H9 (cell line): ENCODE measurements at regions not wholly inside any gene's neighbourhood (a gene's known extent, or its start where the extent isn't known, plus 50 kb on each side); places are given as distances from the start of the nearest gene placed in this dataset.

Source experiments
- DNase-seq: peaks from one replicate; pipeline ENCODE4 v3.0.0-alpha.2; 2017
- H2AFZ ChIP-seq: one replicate; pipeline ENCODE4 v1.6.1; 2013; ENCODE audit warnings: mild to moderate bottlenecking, low read length, control low read depth, moderate library complexity
- H2AK5ac ChIP-seq: 2 replicates; pipeline ENCODE4 v1.6.1; 2013; ENCODE audit warnings: low read length, control low read depth, mixed read lengths; ENCODE audit not compliant: insufficient read length
- H2BK120ac ChIP-seq: one replicate; pipeline ENCODE4 v1.6.1; 2013; ENCODE audit warnings: low read depth, mild to moderate bottlenecking, low read length, control low read depth, inconsistent platforms; ENCODE audit not compliant: poor library complexity, severe bottlenecking
- H2BK12ac ChIP-seq: 2 replicates; pipeline ENCODE4 v1.6.1; 2013; ENCODE audit warnings: low read length, control low read depth, mixed read lengths, low read depth; ENCODE audit not compliant: insufficient read length
- H2BK15ac ChIP-seq: 2 replicates; pipeline ENCODE4 v1.6.1; 2013; ENCODE audit warnings: low read depth, low read length, control low read depth
- H2BK20ac ChIP-seq: one replicate; pipeline ENCODE4 v1.6.1; 2013; ENCODE audit warnings: low read depth, mild to moderate bottlenecking, low read length, control low read depth, inconsistent platforms; ENCODE audit not compliant: poor library complexity, severe bottlenecking
- H2BK5ac ChIP-seq: 2 replicates; pipeline ENCODE4 v1.6.1; 2013; ENCODE audit warnings: low read length, control low read depth, mixed read lengths; ENCODE audit not compliant: insufficient read length
- H3K14ac ChIP-seq: 2 replicates; pipeline ENCODE4 v1.6.1; 2013; ENCODE audit warnings: low read length, control low read depth; ENCODE audit not compliant: insufficient read depth
- H3K18ac ChIP-seq: 2 replicates; pipeline ENCODE4 v1.6.1; 2013; ENCODE audit warnings: low read depth, mild to moderate bottlenecking, mixed read lengths, low read length, control low read depth; ENCODE audit not compliant: insufficient read length
- H3K23ac ChIP-seq: 2 replicates; pipeline ENCODE4 v1.6.1; 2013; ENCODE audit warnings: low read length, control low read depth, mixed read lengths, low read depth; ENCODE audit not compliant: insufficient read length
- H3K23me2 ChIP-seq: 2 replicates; pipeline ENCODE4 v1.6.1; 2013; ENCODE audit warnings: low read depth, mild to moderate bottlenecking, mixed read lengths, low read length, control low read depth; ENCODE audit not compliant: insufficient read length, poor library complexity, severe bottlenecking
- H3K27ac ChIP-seq: 2 replicates; pipeline ENCODE4 v1.5.1; 2013; ENCODE audit warnings: low read length, control low read depth, mixed read lengths, low read depth; ENCODE audit not compliant: insufficient read length
- H3K27me3 ChIP-seq: 2 replicates; pipeline ENCODE4 v1.6.1; 2013; ENCODE audit warnings: low read length, control low read depth, inconsistent platforms; ENCODE audit not compliant: insufficient read depth
- H3K4ac ChIP-seq: 2 replicates; pipeline ENCODE4 v1.6.1; 2013; ENCODE audit warnings: low read depth, mild to moderate bottlenecking, control low read depth, inconsistent platforms, low read length, moderate library complexity
- H3K4me1 ChIP-seq: 2 replicates; pipeline ENCODE4 v1.6.1; 2013; ENCODE audit warnings: low read length, control low read depth, inconsistent platforms; ENCODE audit not compliant: insufficient read depth
- H3K4me2 ChIP-seq: 2 replicates; pipeline ENCODE4 v1.6.1; 2013; ENCODE audit warnings: low read length, control low read depth, mixed read lengths; ENCODE audit not compliant: insufficient read length, insufficient read depth
- H3K56ac ChIP-seq: 2 replicates; pipeline ENCODE4 v1.6.1; 2013; ENCODE audit warnings: low read depth, mild to moderate bottlenecking, mixed read lengths, low read length, control low read depth; ENCODE audit not compliant: insufficient read length
- H3K79me1 ChIP-seq: 2 replicates; pipeline ENCODE4 v1.6.1; 2013; ENCODE audit warnings: low read depth, mild to moderate bottlenecking, moderate library complexity, low read length, control low read depth, inconsistent platforms; ENCODE audit not compliant: insufficient read depth, poor library complexity, severe bottlenecking
- H3K79me2 ChIP-seq: 2 replicates; pipeline ENCODE4 v1.6.1; 2013; ENCODE audit warnings: low read length, control low read depth, inconsistent platforms; ENCODE audit not compliant: insufficient read depth
- H3K9ac ChIP-seq: 2 replicates; pipeline ENCODE4 v1.6.1; 2013; ENCODE audit warnings: low read length, control low read depth, mixed read lengths; ENCODE audit not compliant: insufficient read length; ENCODE audit errors: extremely low read depth
- H3K9me3 ChIP-seq: one replicate; pipeline ENCODE4 v1.6.1; 2013; ENCODE audit warnings: low read depth, low read length, inconsistent platforms; ENCODE audit not compliant: control insufficient read depth
- H3T11ph ChIP-seq: one replicate; pipeline ENCODE4 v1.6.1; 2013; ENCODE audit warnings: mild to moderate bottlenecking, low read length, control low read depth, inconsistent platforms
- H4K20me1 ChIP-seq: one replicate; pipeline ENCODE4 v1.6.1; 2013; ENCODE audit not compliant: control insufficient read depth, insufficient read length, insufficient read depth
- H4K5ac ChIP-seq: 2 replicates; pipeline ENCODE4 v1.6.1; 2013; ENCODE audit warnings: low read depth, mild to moderate bottlenecking, mixed read lengths, low read length, control low read depth; ENCODE audit not compliant: insufficient read length
- H4K8ac ChIP-seq: replicated peaks from 2 replicates; pipeline ENCODE4 v1.6.1; 2013; ENCODE audit warnings: low read length, control low read depth, mixed read lengths, low read depth; ENCODE audit not compliant: insufficient read length
- H4K91ac ChIP-seq: 2 replicates; pipeline ENCODE4 v1.6.1; 2013; ENCODE audit warnings: low read depth, mild to moderate bottlenecking, moderate library complexity, mixed read lengths, low read length, control low read depth; ENCODE audit not compliant: insufficient read length
- H3K27ac Mint-ChIP-seq, 3 experiments: 2 replicates in 2 of 3; 3 replicates in 1 of 3; pipeline ENCODE4 v1.8.0; 2020 to 2021; ENCODE audit warnings: mixed read lengths in 3 of 3, mild to moderate bottlenecking in 1 of 3, moderate library complexity in 1 of 3
- H3K27me3 Mint-ChIP-seq: 2 replicates; pipeline ENCODE4 v1.8.0; 2021; ENCODE audit warnings: low read depth, mild to moderate bottlenecking, moderate library complexity, mixed read lengths
- H3K36me3 Mint-ChIP-seq, 3 experiments: 2 replicates in 2 of 3; 3 replicates in 1 of 3; pipeline ENCODE4 v1.8.0; 2020 to 2021; ENCODE audit warnings: low read depth in 3 of 3, mixed read lengths in 3 of 3; ENCODE audit not compliant: insufficient read depth in 1 of 3
- H3K4me1 Mint-ChIP-seq, 2 experiments: 2 replicates each; pipeline ENCODE4 v1.8.0; 2020; ENCODE audit warnings: mixed read lengths in 2 of 2
- H3K4me3 Mint-ChIP-seq, 2 experiments: 2 replicates in 1 of 2; 3 replicates in 1 of 2; pipeline ENCODE4 v1.8.0; 2020 to 2021; ENCODE audit warnings: mild to moderate bottlenecking in 2 of 2, mixed read lengths in 2 of 2, moderate library complexity in 1 of 2
- H3K9me3 Mint-ChIP-seq, 2 experiments: 2 replicates in 1 of 2; 3 replicates in 1 of 2; pipeline ENCODE4 v1.8.0; 2020; ENCODE audit warnings: mild to moderate bottlenecking in 2 of 2, mixed read lengths in 2 of 2, moderate library complexity in 1 of 2
- WGBS: extraction: QIAGEN DNeasy Blood & Tissue Kit; methylation state at CpG from one replicate; pipeline ENCODE4 v1.1.7; 2013; ENCODE audit warnings: missing lambda C conversion rate, low lambda C conversion rate, mixed read lengths; ENCODE audit not compliant: insufficient read length; ENCODE audit errors: extremely low coverage; 5-methylcytosine and 5-hydroxymethylcytosine counted together
- TF ChIP-seq, protein P1 (sequence below): fragments of 200-600 bp; sonication (generic); conservative IDR thresholded peaks from 3 replicates; pipeline ENCODE4 v1.8.0; 2021; ENCODE audit warnings: antibody characterized with exemption, mild to moderate bottlenecking

DNA sequence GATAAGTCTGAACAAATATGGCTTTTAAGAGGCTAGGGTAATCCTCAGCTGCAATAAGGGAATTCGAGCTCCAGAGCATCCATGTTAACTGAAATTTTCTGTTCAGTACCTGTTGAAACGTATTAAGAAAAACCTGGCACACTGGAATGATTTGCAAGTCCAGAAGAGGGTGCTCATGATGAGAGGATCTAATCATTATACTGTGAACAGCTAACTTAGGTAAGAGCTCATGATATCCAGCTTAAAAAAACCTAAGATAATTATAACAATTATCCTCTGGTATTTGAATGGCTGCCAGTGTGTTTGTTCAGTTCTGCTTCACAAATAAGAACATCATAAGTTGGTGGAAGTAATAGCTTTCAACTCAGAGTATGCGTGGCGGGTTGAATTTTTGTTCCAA is 1118.3 kb upstream of the DDX18 start:
- Mint-ChIP-seq H3K27me3 (no peaks in the 10 kb centered on the region), H3K36me3 (no peaks in the 10 kb centered on the region), H3K4me1 (no peaks in the 10 kb centered on the region), H3K9me3 (no peaks in the 10 kb centered on the region), H3K4me3 (no peak overlapping the region), H3K27ac (no peak overlapping the region)
- no peaks in the 10 kb centered on the region for H3K4me1 ChIP-seq
- H2AFZ ChIP-seq, result no peak overlapping the region
- H3K27ac ChIP-seq, result no peak overlapping the region
- H3K9ac ChIP-seq, result no peak overlapping the region
- no peaks in the 10 kb centered on the region for H3K9me3 ChIP-seq
- H2BK20ac ChIP-seq, result no peak overlapping the region
- no peak overlapping the region for H2BK15ac ChIP-seq
- no peak overlapping the region for H2AK5ac ChIP-seq
- no peak overlapping the region for H2BK12ac ChIP-seq
- no peak overlapping the region for H3K56ac ChIP-seq
- H4K5ac ChIP-seq, result no peak overlapping the region
- DNase-seq, result no peak
- no peak overlapping the region for H3T11ph ChIP-seq
- H4K20me1 ChIP-seq, result no peaks in the 10 kb centered on the region
- H3K79me1 ChIP-seq, result no peaks in the 10 kb centered on the region
- H4K91ac ChIP-seq, result no peak overlapping the region
- no CpG with 5 or more reads among the region's 4 CpGs for WGBS
- TF ChIP-seq, protein P1, sequence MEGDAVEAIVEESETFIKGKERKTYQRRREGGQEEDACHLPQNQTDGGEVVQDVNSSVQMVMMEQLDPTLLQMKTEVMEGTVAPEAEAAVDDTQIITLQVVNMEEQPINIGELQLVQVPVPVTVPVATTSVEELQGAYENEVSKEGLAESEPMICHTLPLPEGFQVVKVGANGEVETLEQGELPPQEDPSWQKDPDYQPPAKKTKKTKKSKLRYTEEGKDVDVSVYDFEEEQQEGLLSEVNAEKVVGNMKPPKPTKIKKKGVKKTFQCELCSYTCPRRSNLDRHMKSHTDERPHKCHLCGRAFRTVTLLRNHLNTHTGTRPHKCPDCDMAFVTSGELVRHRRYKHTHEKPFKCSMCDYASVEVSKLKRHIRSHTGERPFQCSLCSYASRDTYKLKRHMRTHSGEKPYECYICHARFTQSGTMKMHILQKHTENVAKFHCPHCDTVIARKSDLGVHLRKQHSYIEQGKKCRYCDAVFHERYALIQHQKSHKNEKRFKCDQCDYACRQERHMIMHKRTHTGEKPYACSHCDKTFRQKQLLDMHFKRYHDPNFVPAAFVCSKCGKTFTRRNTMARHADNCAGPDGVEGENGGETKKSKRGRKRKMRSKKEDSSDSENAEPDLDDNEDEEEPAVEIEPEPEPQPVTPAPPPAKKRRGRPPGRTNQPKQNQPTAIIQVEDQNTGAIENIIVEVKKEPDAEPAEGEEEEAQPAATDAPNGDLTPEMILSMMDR, result no peak
- no peaks in the 10 kb centered on the region for H3K79me2 ChIP-seq
- H3K14ac ChIP-seq, result no peak overlapping the region
- no peak overlapping the region for H3K18ac ChIP-seq
- H3K23me2 ChIP-seq, result no peaks in the 10 kb centered on the region
- no peak overlapping the region for H3K4me2 ChIP-seq
- H2BK5ac ChIP-seq, result no peak overlapping the region
- no peak overlapping the region for H3K23ac ChIP-seq
- no peak overlapping the region for H4K8ac ChIP-seq
- H2BK120ac ChIP-seq, result no peak overlapping the region
- H3K27me3 ChIP-seq, result no peaks in the 10 kb centered on the region
- no peak overlapping the region for H3K4ac ChIP-seq
